ENCODE measurements at regions not wholly inside any gene's neighbourhood (a gene's known extent, or its start where the extent isn't known, plus 50 kb on each side); places are given as distances from the start of the nearest gene placed in this dataset.

- DNase-seq = no peak
Measured at GRCh38 chr12:30138483-30138882, 354.7 kb upstream of the TMTC1 start.

GRCh38 chr12:30136696-30137095, 353.0 kb upstream of the TMTC1 start:
- ATAC-seq (ENCODE audit: poor library complexity) (no peak), DNase-seq (no peak)
- intact Hi-C loops (cut with DNase I) = no loop called here

More at GRCh38 chr12:30138483-30138882, 354.7 kb upstream of the TMTC1 start:
- no peak for ATAC-seq (ENCODE audit: poor library complexity)
- intact Hi-C loops (cut with DNase I) = no loop called here

DNA sequence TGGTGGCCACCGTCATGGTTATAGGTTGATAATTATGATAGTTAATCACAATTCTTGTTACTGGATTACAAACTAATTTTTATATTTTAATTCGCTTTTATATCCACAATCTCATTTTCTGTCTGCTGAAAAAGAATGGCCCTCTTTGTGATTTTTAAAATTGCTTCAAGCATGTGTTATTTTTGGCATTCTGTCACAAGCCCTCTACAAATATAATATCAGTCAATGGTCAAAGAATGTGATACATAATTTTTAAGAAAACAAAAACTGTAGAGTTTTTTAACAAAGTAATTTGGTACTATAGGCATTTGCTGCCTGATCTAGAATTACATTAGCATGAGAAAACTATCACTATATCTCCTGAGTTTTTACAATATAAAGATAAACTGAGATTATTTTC, 352.0 kb upstream of the TMTC1 start:
- ATAC-seq (ENCODE audit: poor library complexity) = no peak
- intact Hi-C loops (cut with DNase I) = no loop called here
- DNase-seq = no peak

- intact Hi-C loops (cut with DNase I) = no loop called here
Measured at GRCh38 chr12:30134229-30134628, 350.5 kb upstream of the TMTC1 start.

GRCh38 chr12:30126944-30127343, 343.2 kb upstream of the TMTC1 start:
- no peak for ATAC-seq (ENCODE audit: poor library complexity)
- DNase-seq = no peak
- intact Hi-C loops (cut with DNase I) = no loop called here

More at GRCh38 chr12:30134229-30134628, 350.5 kb upstream of the TMTC1 start:
- DNase-seq = no peak
- no peak for ATAC-seq (ENCODE audit: poor library complexity)

- DNase-seq (no peak), ATAC-seq (ENCODE audit: poor library complexity) (no peak)
- intact Hi-C loops (cut with DNase I) = no loop called here
Measured at GRCh38 chr12:30120522-30120921, 336.8 kb upstream of the TMTC1 start.

GRCh38 chr12:30117483-30117882, 333.7 kb upstream of the TMTC1 start:
- no peak for ATAC-seq (ENCODE audit: poor library complexity)

GRCh38 chr12:30111719-30112118, 328.0 kb upstream of the TMTC1 start:
- intact Hi-C loops (cut with DNase I) = no loop called here
- DNase-seq (no peak), ATAC-seq (ENCODE audit: poor library complexity) (no peak)

More at GRCh38 chr12:30117483-30117882, 333.7 kb upstream of the TMTC1 start:
- no peak for DNase-seq
- intact Hi-C loops (cut with DNase I) = no loop called here

- DNase-seq (no peak), ATAC-seq (ENCODE audit: poor library complexity) (no peak)
- intact Hi-C loops (cut with DNase I) = no loop called here
Measured at GRCh38 chr12:30110958-30111586, 327.3 kb upstream of the TMTC1 start.

GRCh38 chr12:30110498-30110897, 326.8 kb upstream of the TMTC1 start:
- no peak for ATAC-seq (ENCODE audit: poor library complexity)
- DNase-seq = peak; percentile 25
- intact Hi-C loops (cut with DNase I) = no loop called here

DNA sequence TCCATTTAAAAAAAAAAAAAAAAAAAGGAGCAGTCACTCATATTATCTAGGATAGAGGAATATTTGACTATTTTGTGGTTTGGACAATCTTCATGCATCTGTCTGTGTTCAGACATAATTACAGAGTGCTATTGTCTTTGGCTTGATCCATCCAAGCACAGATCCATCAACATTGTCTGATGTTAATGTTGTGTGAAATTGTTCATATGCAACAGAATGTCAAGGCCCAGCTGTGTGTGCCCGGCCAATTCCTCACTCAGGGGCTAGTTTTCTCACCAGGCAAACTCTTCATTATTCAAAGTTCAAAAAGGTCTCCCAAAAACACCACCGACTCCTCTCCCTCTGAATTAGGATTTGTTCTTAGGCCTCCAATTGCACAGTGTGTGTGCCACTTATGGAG, 324.9 kb upstream of the TMTC1 start:
- DNase-seq = no peak
- intact Hi-C loops (cut with DNase I) = no loop called here
- no peak for ATAC-seq (ENCODE audit: poor library complexity)

GRCh38 chr12:30106204-30106965, 322.6 kb upstream of the TMTC1 start:
- no peak for ATAC-seq (ENCODE audit: poor library complexity)
- DNase-seq = no peak
- intact Hi-C loops (cut with DNase I) = no loop called here

- DNase-seq (no peak), ATAC-seq (ENCODE audit: poor library complexity) (no peak)
- intact Hi-C loops (cut with DNase I) = no loop called here
Measured at GRCh38 chr12:30105505-30105904, 321.8 kb upstream of the TMTC1 start.

- no peak for ATAC-seq (ENCODE audit: poor library complexity)
Measured at GRCh38 chr12:30104971-30105370, 321.2 kb upstream of the TMTC1 start.

GRCh38 chr12:30100741-30101140, 317.0 kb upstream of the TMTC1 start:
- ATAC-seq (ENCODE audit: poor library complexity) = no peak

More at GRCh38 chr12:30104971-30105370, 321.2 kb upstream of the TMTC1 start:
- no peak for DNase-seq
- intact Hi-C loops (cut with DNase I) = no loop called here

GRCh38 chr12:30098677-30099076, 314.9 kb upstream of the TMTC1 start:
- no peak for ATAC-seq (ENCODE audit: poor library complexity)
- intact Hi-C loops (cut with DNase I) = no loop called here
- DNase-seq = no peak

More at GRCh38 chr12:30100741-30101140, 317.0 kb upstream of the TMTC1 start:
- DNase-seq = no peak
- intact Hi-C loops (cut with DNase I) = no loop called here

GRCh38 chr12:30095511-30095910, 311.8 kb upstream of the TMTC1 start:
- DNase-seq (no peak), ATAC-seq (ENCODE audit: poor library complexity) (no peak)
- intact Hi-C loops (cut with DNase I) = no loop called here

- intact Hi-C loops (cut with DNase I) = no loop called here
- DNase-seq = no peak
- no peak for ATAC-seq (ENCODE audit: poor library complexity)
Measured at GRCh38 chr12:30092983-30093617, 309.4 kb upstream of the TMTC1 start.

DNA sequence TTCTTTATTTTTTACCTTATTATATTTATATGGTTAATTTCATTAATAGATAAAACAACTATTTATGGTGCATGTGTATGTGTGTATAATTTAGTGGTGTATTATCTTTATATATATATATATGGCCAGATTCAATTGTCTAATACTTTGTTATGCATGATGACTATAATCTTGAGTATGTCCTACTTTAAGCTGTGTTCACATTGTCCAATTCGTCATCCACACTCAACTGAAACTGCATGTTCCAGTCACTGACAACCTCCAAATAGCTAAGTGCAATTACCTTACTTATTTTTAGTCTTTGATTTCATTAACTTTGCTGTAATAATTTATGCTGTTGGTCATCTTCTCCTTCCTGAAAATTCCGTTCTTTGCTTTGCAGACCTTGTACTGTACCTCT, 306.5 kb upstream of the TMTC1 start:
- DNase-seq (no peak), ATAC-seq (ENCODE audit: poor library complexity) (no peak)
- intact Hi-C loops (cut with DNase I) = no loop called here

Measured in Right ventricle myocardium superior (tissue), 1 donor.